CD4-positive, alpha-beta T cell treated with Interleukin-4 for 1 hour (primary cell): ENCODE measurements at regions not wholly inside any gene's neighbourhood (a gene's known extent, or its start where the extent isn't known, plus 50 kb on each side); places are given as distances from the start of the nearest gene placed in this dataset.

Experiments
- DNase-seq, 2 donors: peaks; one replicate each; pipeline ENCODE4 v3.0.0-alpha.2; 2020 to 2022

- DNase-seq, result no peak
Observed at GRCh38 chr15:35872577-35872976, 326.6 kb upstream of the DPH6 start.

- DNase-seq, result no peak
Observed at GRCh38 chr15:35874260-35874905, 328.4 kb upstream of the DPH6 start.

- DNase-seq, result no peak
Observed at GRCh38 chr15:35876762-35877161, 330.8 kb upstream of the DPH6 start.

GRCh38 chr15:35880896-35881295 lies 334.9 kb upstream of the DPH6 start:
- no peak for DNase-seq

- no peak for DNase-seq
Observed at GRCh38 chr15:35885870-35886269, 339.9 kb upstream of the DPH6 start.

GRCh38 chr15:35886765-35887164 lies 340.8 kb upstream of the DPH6 start:
- no peak for DNase-seq

GRCh38 chr15:35888815-35889214 lies 342.9 kb upstream of the DPH6 start:
- DNase-seq, result no peak

GRCh38 chr15:35907511-35907910 lies 361.5 kb upstream of the DPH6 start:
- no peak for DNase-seq

- DNase-seq, result no peak
Observed at GRCh38 chr15:35909414-35909813, 363.4 kb upstream of the DPH6 start.

GRCh38 chr15:35910227-35910626 lies 364.3 kb upstream of the DPH6 start:
- no peak for DNase-seq

GRCh38 chr15:35911052-35911777 lies 365.2 kb upstream of the DPH6 start:
- no peak for DNase-seq

GRCh38 chr15:35912196-35912595 lies 366.2 kb upstream of the DPH6 start:
- no peak for DNase-seq

GRCh38 chr15:35914573-35914972 lies 368.6 kb upstream of the DPH6 start:
- no peak for DNase-seq

GRCh38 chr15:35921046-35921445 lies 375.1 kb upstream of the DPH6 start:
- no peak for DNase-seq

GRCh38 chr15:35925275-35926006 lies 379.5 kb upstream of the DPH6 start:
- no peak for DNase-seq

GRCh38 chr15:35926007-35926380 lies 380.0 kb upstream of the DPH6 start:
- no peak for DNase-seq

- no peak for DNase-seq
Observed at GRCh38 chr15:35928847-35929246, 382.9 kb upstream of the DPH6 start.

GRCh38 chr15:35929740-35930444 lies 383.9 kb upstream of the DPH6 start:
- no peak for DNase-seq

- DNase-seq, result no peak
Observed at GRCh38 chr15:35931799-35932341, 385.9 kb upstream of the DPH6 start.

GRCh38 chr15:35932531-35932930 lies 386.6 kb upstream of the DPH6 start:
- no peak for DNase-seq

- DNase-seq, result no peak
Observed at GRCh38 chr15:35933531-35933930, 387.6 kb upstream of the DPH6 start.

GRCh38 chr15:35934383-35935049 lies 388.6 kb upstream of the DPH6 start:
- no peak for DNase-seq

GRCh38 chr15:35936284-35936683 lies 390.3 kb upstream of the DPH6 start:
- no peak for DNase-seq
